K562 (cell line): ENCODE measurements at regions not wholly inside any gene's neighbourhood (a gene's known extent, or its start where the extent isn't known, plus 50 kb on each side); places are given as distances from the start of the nearest gene placed in this dataset.

ENCODE experiments used
- ATAC-seq: fragments of 200-7000 bp; cut with Tn5 transposase; 3 replicates; pipeline ENCODE4 v1.9.1; 2020; ENCODE audit warnings: moderate library complexity
- BruUV-seq: library from RNA; stranded (reverse); fragments of 400-500 nt; replicated peaks from 2 replicates; lab custom pipeline; 2021; lab: Mats Ljungman, UMichigan
- CTCF ChIA-PET: fragments of 300-600 bp; formaldehyde crosslinking; extraction: SDS; loops from one replicate; lab custom pipeline; 2021; ENCODE audit warnings: low intra/inter-chr PET ratio; lab: Yijun Ruan, JAX
- POLR2A ChIA-PET: fragments of 300-600, 350-650 bp; sonication (Branson Sonifier 250); formaldehyde crosslinking; extraction: SDS; loops from one replicate; lab custom pipeline; 2021; ENCODE audit warnings: antibody characterized with exemption, inconsistent platforms; lab: Yijun Ruan, JAX
- DNase-seq, 4 experiments: peaks; one replicate each; pipeline versions ENCODE4 v3.0.0 to v3.0.0-alpha.2; 2011 to 2018; ENCODE audit warnings: low spot score in 3 of 4, mixed read lengths in 3 of 4; ENCODE audit errors: extremely low read depth in 1 of 4
- FAIRE-seq: peaks from 2 replicates; lab custom pipeline; 2011; peaks lifted over from hg19 to GRCh38; lab: Jason Lieb, UNC
- H2AFZ ChIP-seq: 2 replicates; pipeline ENCODE4 v1.6.0; 2011; ENCODE audit warnings: low read depth, low read length, control low read depth, inconsistent platforms
- H3K27ac ChIP-seq: fragments of 200-600 bp; 3 replicates; pipeline ENCODE4 v1.8.0; 2011; ENCODE audit warnings: low read depth, mild to moderate bottlenecking, control low read depth, inconsistent platforms, low read length, moderate library complexity, mixed read lengths; ENCODE audit errors: extremely low read depth
- H3K27me3 ChIP-seq, 2 experiments: fragments of 300-600 bp in 1 of 2; 2 replicates in 1 of 2; 3 replicates in 1 of 2; pipeline versions ENCODE4 v1.6.0 to v1.8.0; 2011; ENCODE audit warnings: inconsistent platforms in 2 of 2, low read length in 2 of 2, mild to moderate bottlenecking in 1 of 2, mixed read lengths in 1 of 2, moderate library complexity in 1 of 2; ENCODE audit not compliant: control insufficient read depth in 2 of 2, insufficient read depth in 2 of 2
- H3K36me3 ChIP-seq: fragments of 300-600 bp; 3 replicates; pipeline ENCODE4 v1.8.0; 2011; ENCODE audit warnings: mild to moderate bottlenecking, low read length, inconsistent platforms; ENCODE audit not compliant: control insufficient read depth, insufficient read depth
- H3K4me1 ChIP-seq, 2 experiments: fragments of 200-600 bp in 1 of 2; replicated peaks in 1 of 2; 2 replicates in 1 of 2; 3 replicates in 1 of 2; pipeline versions ENCODE4 v1.5.1 to v1.8.0; 2011; ENCODE audit warnings: inconsistent platforms in 2 of 2, low read length in 2 of 2, mild to moderate bottlenecking in 1 of 2, mixed read lengths in 1 of 2, moderate library complexity in 1 of 2; ENCODE audit not compliant: control insufficient read depth in 2 of 2, insufficient read depth in 2 of 2
- H3K4me2 ChIP-seq: 2 replicates; pipeline ENCODE4 v1.6.1; 2011; ENCODE audit warnings: low read length, control low read depth, inconsistent platforms, mixed read lengths; ENCODE audit not compliant: insufficient read depth
- H3K4me3 ChIP-seq: fragments of 200-600 bp; sonication (generic), shearing (Covaris generic); 2 replicates; pipeline ENCODE4 v1.5.1; 2016; ENCODE audit warnings: control low read depth, inconsistent platforms
- H3K79me2 ChIP-seq: fragments of 200-600 bp; 3 replicates; pipeline ENCODE4 v1.8.0; 2011; ENCODE audit warnings: low read length, inconsistent platforms; ENCODE audit not compliant: control insufficient read depth, insufficient read depth
- H3K9ac ChIP-seq, 2 experiments: 2 replicates each; pipeline versions ENCODE4 v1.6.0 to v1.6.1; 2011; ENCODE audit warnings: low read depth in 2 of 2, low read length in 2 of 2, control low read depth in 1 of 2, inconsistent platforms in 1 of 2, mild to moderate bottlenecking in 1 of 2, mixed read lengths in 1 of 2; ENCODE audit not compliant: insufficient read depth in 1 of 2
- H3K9me1 ChIP-seq: one replicate; pipeline ENCODE4 v1.6.0; 2011; ENCODE audit warnings: inconsistent platforms, mild to moderate bottlenecking, low read length, moderate library complexity; ENCODE audit not compliant: control insufficient read depth, insufficient read depth
- H3K9me3 ChIP-seq: replicated peaks from 2 replicates; pipeline ENCODE4 v1.5.1; 2011; ENCODE audit warnings: low read depth, low read length, inconsistent platforms; ENCODE audit not compliant: control insufficient read depth, insufficient read depth
- H4K20me1 ChIP-seq: replicated peaks from 2 replicates; pipeline ENCODE4 v1.6.1; 2011; ENCODE audit warnings: low read length, inconsistent platforms, mixed read lengths; ENCODE audit not compliant: control insufficient read depth, insufficient read depth
- C11orf30 ChIP-seq: fragments of 450-650 bp; IDR thresholded peaks from 2 replicates; pipeline ENCODE4 v1.6.1; 2016; ENCODE audit warnings: low read depth, mild to moderate bottlenecking
- CREBBP ChIP-seq: IDR thresholded peaks from one replicate; pipeline ENCODE4 v1.6.1; 2012; ENCODE audit warnings: low read depth, mild to moderate bottlenecking, control low read depth, inconsistent platforms, low read length
- CXXC5 ChIP-seq: fragments of 250-450 bp; sonication (Bioruptor Pico); IDR thresholded peaks from 2 replicates; pipeline ENCODE4 v1.8.0; 2022; ENCODE audit warnings: inconsistent platforms, mild to moderate bottlenecking, moderate library complexity
- FOXO4 ChIP-seq: fragments of 450-650 bp; formaldehyde crosslinking; IDR thresholded peaks from 2 replicates; pipeline ENCODE4 v1.4.0; 2020; ENCODE audit warnings: mild to moderate bottlenecking, moderate library complexity
- GATA2 ChIP-seq: sonication (generic); formaldehyde crosslinking; IDR thresholded peaks from 2 replicates; pipeline ENCODE4 v1.4.0; 2020; ENCODE audit warnings: mild to moderate bottlenecking, missing genetic modification reagents
- POLR2A ChIP-seq: fragments of 450-650 bp; conservative IDR thresholded peaks from 2 replicates; pipeline ENCODE4 v1.6.1; 2016
- POLR2AphosphoS5 ChIP-seq: IDR thresholded peaks from 2 replicates; pipeline ENCODE4 v1.6.1; 2011; ENCODE audit warnings: mild to moderate bottlenecking, low read depth, low read length, moderate library complexity; ENCODE audit not compliant: control insufficient read depth, insufficient read depth
- RBM15 ChIP-seq: fragments of 200-400 bp; formaldehyde crosslinking; IDR thresholded peaks from 2 replicates; pipeline ENCODE4 v1.6.1; 2018; ENCODE audit warnings: mild to moderate bottlenecking, low read length, moderate library complexity; ENCODE audit not compliant: insufficient read depth
- TFAM ChIP-seq: fragments of 250-450 bp; sonication (Bioruptor Pico); conservative IDR thresholded peaks from 2 replicates; pipeline ENCODE4 v1.5.0; 2021; ENCODE audit warnings: mild to moderate bottlenecking, moderate library complexity
- THAP12 ChIP-seq: fragments of 250-450 bp; sonication (Bioruptor Pico); IDR thresholded peaks from 2 replicates; pipeline ENCODE4 v1.9.0; 2021; ENCODE audit warnings: mild to moderate bottlenecking, inconsistent platforms
- ZBED1 ChIP-seq: IDR thresholded peaks from 2 replicates; pipeline ENCODE4 v1.6.1; 2014
- ZNF316 ChIP-seq: fragments of 450-650 bp; IDR thresholded peaks from 2 replicates; pipeline ENCODE4 v1.6.1; 2016
- WGBS: fragments of 100-300 bp; shearing (Covaris generic); methylation state at CpG from one replicate; pipeline ENCODE4 v1.1.6; 2016; ENCODE audit warnings: low coverage, mixed read lengths; ENCODE audit not compliant: insufficient coverage; ENCODE audit errors: missing lambda C conversion rate; 5-methylcytosine and 5-hydroxymethylcytosine counted together
- in situ Hi-C: fragments of 300-500 bp; cut with MboI; formaldehyde crosslinking; loops from 4 replicates; pipeline ENCODE4 v1.15.0; 2018; ENCODE audit warnings: inconsistent platforms, mixed read lengths
- intact Hi-C: fragments of 100-400 bp; cut with micrococcal nuclease; formaldehyde crosslinking; loops from 2 replicates; pipeline ENCODE4 v1.14.2; 2022

- no peaks in the 10 kb centered on the region for H3K79me2 ChIP-seq
- in situ Hi-C loops: no loop called here
- no peaks in the 10 kb centered on the region for H4K20me1 ChIP-seq
- no peak overlapping the region for H2AFZ ChIP-seq
- no peak for ATAC-seq
- no peaks in the 10 kb centered on the region for H3K9me1 ChIP-seq
- no peak overlapping the region for H3K4me3 ChIP-seq
- POLR2A ChIA-PET: no interaction called here
- intact Hi-C loops: no loop called here
- DNase-seq: no peak
- no peaks in the 10 kb centered on the region for H3K9me3 ChIP-seq
- H3K9ac ChIP-seq: no peak overlapping the region
- peaks cover 8 to 11% of the 10 kb centered on the region in 2 experiments; a peak in 3 of 5 replicates for H3K27me3 ChIP-seq
- no peak overlapping the region for H3K4me2 ChIP-seq
- 9% methylated on average over 1 of the region's 1 CpG for WGBS
- no peaks in the 10 kb centered on the region for H3K36me3 ChIP-seq
- no peaks in the 10 kb centered on the region for H3K4me1 ChIP-seq
- FAIRE-seq: no peak
- CTCF ChIA-PET: no interaction called here
- BruUV-seq: no TSS peak
- TF ChIP-seq ZNF316 (peak; percentile 48), C11orf30 (peak; percentile 15; the same call in 1 of the 2 replicates), CREBBP (no peak)
- no peak overlapping the region for H3K27ac ChIP-seq
Observed at GRCh38 chr2:65944213-65944612, 490.7 kb upstream of the MEIS1 start.

GRCh38 chr2:65943099-65943786, 491.7 kb upstream of the MEIS1 start:
- H3K4me2 ChIP-seq: no peak overlapping the region
- intact Hi-C loops: no loop called here
- ChIA-PET POLR2A (interaction anchor here (0.9 kb wide), 1 partner anchor 13 kb away, joined by 3 read pairs; no protein-coding TSS in a partner anchor), CTCF (interaction anchor here (0.6 kb wide), 1 partner anchor 672 kb away, joined by 4 read pairs; no protein-coding TSS in a partner anchor)
- BruUV-seq: TSS peak; percentile 93
- no peak overlapping the region for H3K27ac ChIP-seq
- H3K9ac ChIP-seq: no peak overlapping the region
- no peak overlapping the region for H2AFZ ChIP-seq
- H3K9me3 ChIP-seq: no peaks in the 10 kb centered on the region
- H3K9me1 ChIP-seq: no peaks in the 10 kb centered on the region
- H3K36me3 ChIP-seq: no peaks in the 10 kb centered on the region
- no peak overlapping the region for H3K4me3 ChIP-seq
- no peaks in the 10 kb centered on the region for H4K20me1 ChIP-seq
- ATAC-seq (peak; percentile 53), DNase-seq (peak in 1 of 4 experiments; percentile 9), FAIRE-seq (no peak)
- WGBS: 4% methylated on average over 10 of the region's 10 CpGs
- no peaks in the 10 kb centered on the region for H3K4me1 ChIP-seq
- H3K79me2 ChIP-seq: no peaks in the 10 kb centered on the region
- peaks cover 6 to 8% of the 10 kb centered on the region in 2 experiments; a peak in 2 of 5 replicates for H3K27me3 ChIP-seq
- in situ Hi-C loops: no loop called here
- no peak for TF ChIP-seq THAP12 (CRISPR knock-in tag)
- TF ChIP-seq ZBED1: peak; percentile 81; the same call in 1 of the 2 replicates
- TF ChIP-seq RBM15: no peak
- TF ChIP-seq POLR2A: peak; percentile 74; the same call in 1 of the 2 replicates
- no peak for TF ChIP-seq CXXC5 (CRISPR knock-in tag)
- TF ChIP-seq POLR2AphosphoS5: peak; percentile 65
- no peak for TF ChIP-seq GATA2 (CRISPR knock-in tag)
- TF ChIP-seq FOXO4: no peak
- TF ChIP-seq TFAM (CRISPR knock-in tag): no peak
